ENCODE measurements at regions not wholly inside any gene's neighbourhood (a gene's known extent, or its start where the extent isn't known, plus 50 kb on each side); places are given as distances from the start of the nearest gene placed in this dataset.

GRCh38 chr2:71887196-71887595 is 260.5 kb downstream of the CYP26B1 start:
- no peak for TF ChIP-seq TAF1 (IDR thresholded peaks at IDR 0.05; ENCODE audit: borderline replicate concordance, insufficient read depth, low read length)
- TF ChIP-seq POLR2AphosphoS5 (IDR thresholded peaks at IDR 0.05; ENCODE audit: low read depth, low read length) = no peak
- TF ChIP-seq SIN3A (IDR thresholded peaks at IDR 0.05; ENCODE audit: borderline replicate concordance, insufficient read depth, low read length) = no peak
- TF ChIP-seq REST (IDR thresholded peaks at IDR 0.05; ENCODE audit: insufficient read depth in 1 of 2, low read depth in 2 of 2, low read length in 2 of 2) = no peak
- TF ChIP-seq FOXP2 (optimal IDR thresholded peaks at IDR 0.05; ENCODE audit: borderline replicate concordance, extremely low read depth, extremely low read length, insufficient read depth) = no peak

GRCh38 chr2:71886241-71886640 is 261.4 kb downstream of the CYP26B1 start:
- TF ChIP-seq SIN3A (IDR thresholded peaks at IDR 0.05; ENCODE audit: borderline replicate concordance, insufficient read depth, low read length) = no peak
- TF ChIP-seq REST (IDR thresholded peaks at IDR 0.05; ENCODE audit: insufficient read depth in 1 of 2, low read depth in 2 of 2, low read length in 2 of 2) = no peak
- no peak for TF ChIP-seq FOXP2 (optimal IDR thresholded peaks at IDR 0.05; ENCODE audit: borderline replicate concordance, extremely low read depth, extremely low read length, insufficient read depth)
- TF ChIP-seq TAF1 (IDR thresholded peaks at IDR 0.05; ENCODE audit: borderline replicate concordance, insufficient read depth, low read length) = no peak
- TF ChIP-seq POLR2AphosphoS5 (IDR thresholded peaks at IDR 0.05; ENCODE audit: low read depth, low read length) = no peak

GRCh38 chr2:71884303-71885042 is 263.2 kb downstream of the CYP26B1 start:
- no peak for TF ChIP-seq REST (IDR thresholded peaks at IDR 0.05; ENCODE audit: insufficient read depth in 1 of 2, low read depth in 2 of 2, low read length in 2 of 2)
- TF ChIP-seq TAF1 (IDR thresholded peaks at IDR 0.05; ENCODE audit: borderline replicate concordance, insufficient read depth, low read length) = no peak
- TF ChIP-seq SIN3A (IDR thresholded peaks at IDR 0.05; ENCODE audit: borderline replicate concordance, insufficient read depth, low read length) = no peak
- TF ChIP-seq FOXP2 (optimal IDR thresholded peaks at IDR 0.05; ENCODE audit: borderline replicate concordance, extremely low read depth, extremely low read length, insufficient read depth) = no peak

GRCh38 chr2:71882949-71883472 is 264.7 kb downstream of the CYP26B1 start:
- no peak for TF ChIP-seq REST (IDR thresholded peaks at IDR 0.05; ENCODE audit: insufficient read depth in 1 of 2, low read depth in 2 of 2, low read length in 2 of 2)
- TF ChIP-seq FOXP2 (optimal IDR thresholded peaks at IDR 0.05; ENCODE audit: borderline replicate concordance, extremely low read depth, extremely low read length, insufficient read depth) = peak; percentile 100
